Caco-2 (cell line): ENCODE measurements at regions not wholly inside any gene's neighbourhood (a gene's known extent, or its start where the extent isn't known, plus 50 kb on each side); places are given as distances from the start of the nearest gene placed in this dataset.
A peak's percentile ranks its signal among the peaks of the same experiment; 100 is the strongest.

ENCODE experiments used
- BruUV-seq: library from RNA; stranded (reverse); fragments of 400-500 nt; replicated peaks from 2 replicates; lab custom pipeline; 2021; lab: Mats Ljungman, UMichigan
- CTCF ChIA-PET: fragments of 300-600 bp; sonication (Branson Sonifier 250); formaldehyde crosslinking; loops from one replicate; lab custom pipeline; 2022; ENCODE audit warnings: antibody characterized with exemption; lab: Charles Lee
- POLR2A ChIA-PET: fragments of 300-600 bp; sonication (Branson Sonifier 250); formaldehyde crosslinking; loops from one replicate; lab custom pipeline; 2022; ENCODE audit warnings: antibody characterized with exemption; lab: Charles Lee
- DNase-seq, 2 experiments: peaks; one replicate each; pipeline versions ENCODE4 v3.0.0 to v3.0.0-alpha.2; 2020 to 2022
- H3K27me3 ChIP-seq: replicated peaks from 2 replicates; pipeline ENCODE4 v1.6.0; 2011; ENCODE audit warnings: low read length; ENCODE audit not compliant: control insufficient read depth, insufficient read depth
- H3K36me3 ChIP-seq: 2 replicates; pipeline ENCODE4 v1.5.1; 2011; ENCODE audit warnings: low read length; ENCODE audit not compliant: control insufficient read depth, insufficient read depth
- H3K4me1 ChIP-seq: fragments of 250-450 bp; sonication (Bioruptor Pico); 2 replicates; pipeline ENCODE4 v1.5.1; 2020; ENCODE audit warnings: mild to moderate bottlenecking
- H3K4me3 ChIP-seq: 2 replicates; pipeline ENCODE4 v1.5.1; 2011; ENCODE audit warnings: low read depth, mild to moderate bottlenecking, control low read depth, low read length
- H3K9me3 ChIP-seq: fragments of 250-450 bp; sonication (Bioruptor Pico); 2 replicates; pipeline ENCODE4 v1.5.1; 2020; ENCODE audit warnings: mild to moderate bottlenecking, moderate library complexity
- H3K27ac Mint-ChIP-seq: one replicate; pipeline ENCODE4 v1.8.0; 2022; ENCODE audit warnings: mixed read lengths; ENCODE audit not compliant: unreplicated experiment
- H3K27me3 Mint-ChIP-seq: one replicate; pipeline ENCODE4 v1.8.0; 2022; ENCODE audit warnings: mixed read lengths; ENCODE audit not compliant: insufficient read depth, unreplicated experiment
- H3K36me3 Mint-ChIP-seq: one replicate; pipeline ENCODE4 v1.8.0; 2022; ENCODE audit warnings: mild to moderate bottlenecking, mixed read lengths; ENCODE audit not compliant: insufficient read depth, unreplicated experiment
- H3K4me1 Mint-ChIP-seq: one replicate; pipeline ENCODE4 v1.8.0; 2022; ENCODE audit warnings: low read depth, mixed read lengths; ENCODE audit not compliant: unreplicated experiment
- H3K4me3 Mint-ChIP-seq: one replicate; pipeline ENCODE4 v1.8.0; 2022; ENCODE audit warnings: mild to moderate bottlenecking, moderate library complexity, mixed read lengths; ENCODE audit not compliant: unreplicated experiment
- H3K9me3 Mint-ChIP-seq: one replicate; pipeline ENCODE4 v1.8.0; 2022; ENCODE audit warnings: mixed read lengths; ENCODE audit not compliant: unreplicated experiment
- CTCF ChIP-seq, 2 experiments: fragments of 200-600 bp in 1 of 2; IDR thresholded peaks; 1 replicate in 1 of 2; 2 replicates in 1 of 2; pipeline versions ENCODE4 v1.5.1 to v1.8.0; 2011 to 2022; ENCODE audit warnings: antibody characterized with exemption in 1 of 2, control low read depth in 1 of 2, inconsistent platforms in 1 of 2, low read depth in 1 of 2, low read length in 1 of 2, mild to moderate bottlenecking in 1 of 2, moderate library complexity in 1 of 2; ENCODE audit not compliant: insufficient read depth in 1 of 2, severe bottlenecking in 1 of 2, unreplicated experiment in 1 of 2
- intact Hi-C: fragments of 100-400 bp; cut with micrococcal nuclease; formaldehyde crosslinking; loops from one replicate; pipeline ENCODE4 v1.10.0; 2022; ENCODE audit not compliant: unreplicated experiment

- Mint-ChIP-seq H3K36me3 (no peaks in the 10 kb centered on the region), H3K9me3 (no peaks in the 10 kb centered on the region), H3K27me3 (no peaks in the 10 kb centered on the region), H3K4me1 (no peaks in the 10 kb centered on the region), H3K4me3 (no peak overlapping the region), H3K27ac (no peak overlapping the region)
- POLR2A ChIA-PET = no interaction called here
- BruUV-seq = no TSS peak
- no peaks in the 10 kb centered on the region for H3K9me3 ChIP-seq
- intact Hi-C loops = no loop called here
- no peak for DNase-seq
- no peaks in the 10 kb centered on the region for H3K4me1 ChIP-seq
- no peaks in the 10 kb centered on the region for H3K36me3 ChIP-seq
- no peak for TF ChIP-seq CTCF (IDR thresholded peaks at IDR 0.05; ENCODE audit: insufficient read depth in 1 of 2, low read depth in 1 of 2, low read length in 1 of 2, severe bottlenecking in 1 of 2, unreplicated experiment in 1 of 2)
- CTCF ChIA-PET = no interaction called here
- H3K4me3 ChIP-seq = no peak overlapping the region
- no peaks in the 10 kb centered on the region for H3K27me3 ChIP-seq
These were observed 97.2 kb upstream of the MSX1 start for GRCh38 chr4:4762300-4762699.

- Histone ChIP-seq H3K36me3 (no peaks in the 10 kb centered on the region), H3K9me3 (no peaks in the 10 kb centered on the region), H3K27me3 (no peaks in the 10 kb centered on the region), H3K4me1 (no peaks in the 10 kb centered on the region), H3K4me3 (no peak overlapping the region)
- H3K36me3 Mint-ChIP-seq = no peaks in the 10 kb centered on the region
- no peaks in the 10 kb centered on the region for H3K9me3 Mint-ChIP-seq
- TF ChIP-seq CTCF (IDR thresholded peaks at IDR 0.05; ENCODE audit: insufficient read depth in 1 of 2, low read depth in 1 of 2, low read length in 1 of 2, severe bottlenecking in 1 of 2, unreplicated experiment in 1 of 2) = peak; percentile 8 to 35
- no peaks in the 10 kb centered on the region for H3K27me3 Mint-ChIP-seq
- DNase-seq = peak in 1 of 2 experiments; percentile 6
- intact Hi-C loops = no loop called here
- H3K27ac Mint-ChIP-seq = no peak overlapping the region
- CTCF ChIA-PET = interaction anchor here (0.6 to 1.2 kb wide), 3 partner anchors 17 to 275 kb away, joined by 3 to 6 read pairs (median 3); no protein-coding TSS in a partner anchor
- no peaks in the 10 kb centered on the region for H3K4me1 Mint-ChIP-seq
- H3K4me3 Mint-ChIP-seq = no peak overlapping the region
- POLR2A ChIA-PET = no interaction called here
- no TSS peak for BruUV-seq
These were observed 98.1 kb upstream of the MSX1 start for GRCh38 chr4:4761128-4761982.

GRCh38 chr4:4759883-4760282 lies 99.6 kb upstream of the MSX1 start:
- DNase-seq = no peak
- H3K27ac Mint-ChIP-seq = no peak overlapping the region
- intact Hi-C loops = loop anchor here (10.0 kb wide), 1 partner anchor 275 kb away; no protein-coding TSS in a partner anchor
- H3K4me1 Mint-ChIP-seq = no peaks in the 10 kb centered on the region
- no peak for TF ChIP-seq CTCF (IDR thresholded peaks at IDR 0.05; ENCODE audit: insufficient read depth in 1 of 2, low read depth in 1 of 2, low read length in 1 of 2, severe bottlenecking in 1 of 2, unreplicated experiment in 1 of 2)
- Histone ChIP-seq H3K36me3 (no peaks in the 10 kb centered on the region), H3K4me3 (no peak overlapping the region), H3K27me3 (no peaks in the 10 kb centered on the region), H3K9me3 (no peaks in the 10 kb centered on the region), H3K4me1 (no peaks in the 10 kb centered on the region)
- CTCF ChIA-PET = no interaction called here
- BruUV-seq = no TSS peak
- H3K9me3 Mint-ChIP-seq = no peaks in the 10 kb centered on the region
- no peaks in the 10 kb centered on the region for H3K27me3 Mint-ChIP-seq
- no peaks in the 10 kb centered on the region for H3K36me3 Mint-ChIP-seq
- no peak overlapping the region for H3K4me3 Mint-ChIP-seq
- POLR2A ChIA-PET = no interaction called here
